NCI-H69 (cell line): ENCODE measurements at regions not wholly inside any gene's neighbourhood (a gene's known extent, or its start where the extent isn't known, plus 50 kb on each side); places are given as distances from the start of the nearest gene placed in this dataset.
"Not testable (repeated sequence)": the region's sequence is repeated elsewhere in the genome, so short reads cannot be mapped to it uniquely, and the experiment has no call there.

Experiments
- DNase-seq: peaks from one replicate; lab custom pipeline; 2025; lab: John Stamatoyannopoulos, UW

DNA sequence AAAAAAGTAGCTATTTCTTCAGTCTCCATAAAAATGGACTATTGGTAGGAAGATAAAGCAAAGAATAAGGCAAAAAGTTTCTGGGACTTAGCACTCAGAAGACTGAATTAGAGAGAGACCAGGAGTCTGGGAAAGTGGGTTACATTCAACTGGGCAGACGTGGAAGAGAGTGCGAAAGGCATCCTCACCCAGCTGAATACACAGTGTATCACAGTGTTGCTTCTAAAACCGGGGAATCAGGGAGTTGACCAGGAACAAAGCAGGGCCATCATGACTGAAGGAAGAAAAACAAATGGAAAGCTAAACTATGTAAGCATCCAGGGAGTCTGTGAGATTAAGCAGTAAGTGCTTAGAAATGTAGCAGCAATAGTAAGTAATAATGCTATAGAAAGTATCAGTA is 452.9 kb upstream of the MAN1A1 start:
- DNase-seq = no peak

DNA sequence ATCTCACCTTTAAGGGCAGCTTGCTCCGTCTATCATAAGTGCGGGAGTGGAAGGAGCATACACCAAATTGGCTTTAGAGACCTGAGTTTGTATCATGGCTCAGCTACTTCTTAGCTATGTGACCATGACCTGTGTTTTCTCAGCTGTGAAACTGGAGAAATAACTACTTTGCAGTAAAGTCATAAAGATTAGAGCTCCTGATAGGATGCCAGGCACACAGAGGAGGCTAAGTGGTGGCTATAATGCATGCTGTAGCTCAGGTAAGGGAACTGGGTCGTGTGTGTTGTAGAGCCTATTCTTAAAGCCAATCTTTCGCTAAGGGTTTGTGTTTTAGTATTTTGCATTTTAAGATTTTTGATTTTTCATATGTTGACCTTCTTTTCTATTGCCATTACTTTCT is 451.5 kb upstream of the MAN1A1 start:
- DNase-seq = no peak

DNA sequence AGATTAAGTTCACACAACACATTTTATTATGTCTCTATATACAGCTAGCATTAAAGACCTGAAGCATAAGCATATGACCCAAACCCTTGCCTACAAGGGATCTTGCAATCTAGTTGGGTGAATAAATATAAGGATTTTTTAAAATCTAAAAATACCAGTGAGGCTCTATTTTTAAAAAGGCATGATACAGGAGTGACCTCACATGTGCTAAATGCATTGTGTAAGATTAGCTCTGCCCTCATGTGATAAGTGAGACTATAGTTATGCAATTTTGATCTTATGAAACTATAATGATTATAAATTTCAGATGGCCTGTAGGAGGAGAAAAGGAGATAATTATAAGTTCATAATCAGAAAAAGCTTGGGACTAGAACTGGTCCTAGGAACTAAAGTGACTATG is 451.0 kb upstream of the MAN1A1 start:
- no peak for DNase-seq

DNA sequence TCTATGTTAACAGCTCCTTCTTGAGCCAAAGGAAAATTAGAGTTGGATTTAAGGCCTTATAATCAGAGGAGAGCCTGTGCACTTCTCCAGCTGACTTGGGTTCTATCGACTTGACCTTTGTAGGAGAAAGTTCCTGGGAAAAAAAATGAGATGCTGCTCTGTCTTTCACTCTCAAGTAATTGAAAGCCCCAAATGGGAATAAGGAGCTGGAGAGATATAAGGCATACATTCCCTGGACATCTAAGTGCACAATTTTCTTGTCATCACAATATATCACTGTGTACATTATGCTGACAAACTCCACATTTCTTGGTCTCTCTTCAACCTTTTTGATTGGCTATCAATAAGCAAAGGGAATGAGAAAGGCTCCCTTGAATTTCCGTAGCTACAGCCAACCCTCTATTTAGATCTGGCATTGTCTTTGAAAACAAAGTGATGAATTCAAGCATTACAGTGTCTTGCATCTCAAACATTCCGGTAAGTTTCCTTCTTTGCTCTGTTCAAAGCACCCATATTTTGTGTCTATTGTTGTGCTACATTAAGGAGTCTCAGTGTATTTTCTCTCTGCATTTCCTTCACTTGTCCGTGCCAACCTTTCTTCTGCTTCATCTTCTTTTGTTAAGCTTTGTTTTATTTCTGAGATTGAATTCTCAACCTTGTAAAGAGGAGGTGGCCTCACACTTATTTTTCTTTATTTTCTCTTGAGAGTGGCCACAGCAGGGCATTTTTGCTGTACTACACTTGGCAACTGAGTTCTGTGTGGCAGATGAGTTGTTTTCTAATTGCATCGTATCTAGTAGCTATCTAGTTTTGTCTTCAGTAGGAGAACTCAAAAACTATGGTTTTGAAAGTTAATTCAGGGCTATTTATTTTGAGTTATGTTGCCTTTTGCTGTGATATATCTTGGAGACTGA is 450.3 kb upstream of the MAN1A1 start:
- peak; percentile 11 for DNase-seq

DNA sequence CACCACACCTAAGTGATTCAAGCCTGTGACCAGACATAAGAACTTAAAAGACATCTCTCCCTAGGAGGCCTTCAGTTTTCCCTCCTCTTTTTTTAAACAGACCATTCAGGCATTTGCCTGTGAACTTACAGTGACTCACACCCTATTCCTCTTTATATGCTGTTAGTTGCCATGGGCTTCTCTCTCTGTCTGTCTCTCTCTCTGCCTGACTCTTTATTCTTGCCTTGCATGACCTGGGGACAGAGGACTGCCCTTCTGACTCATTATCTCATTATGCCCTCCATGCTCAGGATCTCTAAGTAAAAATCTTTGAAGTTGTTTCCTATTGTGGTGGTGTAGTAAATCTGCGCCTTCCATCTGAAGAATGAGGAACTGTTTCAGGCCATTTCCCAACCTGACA is 442.2 kb upstream of the MAN1A1 start:
- DNase-seq = no peak

DNA sequence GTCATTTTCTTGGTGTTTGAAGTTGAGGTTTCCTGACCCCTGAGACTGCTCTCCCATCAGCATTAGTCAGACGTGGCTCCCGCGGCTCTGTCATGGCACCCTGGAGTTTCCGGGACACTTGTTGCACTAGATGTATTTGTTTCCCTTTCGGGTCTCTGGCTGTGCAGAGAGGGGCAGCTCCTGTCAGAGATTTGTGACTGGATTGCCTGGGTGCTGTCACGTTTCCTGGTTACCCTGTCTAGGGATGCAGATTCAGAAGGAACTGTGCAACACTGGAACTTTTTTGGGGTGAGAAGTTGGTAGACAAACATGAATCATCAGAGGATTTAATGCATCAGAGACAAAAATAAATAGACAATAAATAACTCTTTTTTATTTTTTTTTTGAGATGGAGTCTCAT is 431.8 kb upstream of the MAN1A1 start:
- DNase-seq = peak; percentile 32

DNA sequence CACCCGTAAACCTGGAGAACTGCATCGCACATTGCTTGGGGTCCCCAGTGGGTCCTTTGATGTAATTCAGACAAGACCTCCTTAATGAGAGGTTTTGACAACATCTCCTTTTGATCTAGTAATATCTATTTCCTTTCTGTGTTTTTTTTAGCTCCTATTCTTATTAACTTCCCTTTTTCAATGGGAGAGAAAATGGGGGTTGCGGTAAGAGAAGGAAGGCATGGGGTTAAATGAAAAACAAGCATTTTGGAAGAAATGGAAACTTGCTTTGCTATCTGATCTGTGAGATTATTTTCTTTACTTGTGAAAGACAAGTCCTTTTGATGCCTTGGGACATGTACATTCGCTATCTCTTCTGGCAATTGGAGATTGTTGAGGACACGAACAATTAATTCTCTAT is 418.6 kb upstream of the MAN1A1 start:
- DNase-seq = no peak

DNA sequence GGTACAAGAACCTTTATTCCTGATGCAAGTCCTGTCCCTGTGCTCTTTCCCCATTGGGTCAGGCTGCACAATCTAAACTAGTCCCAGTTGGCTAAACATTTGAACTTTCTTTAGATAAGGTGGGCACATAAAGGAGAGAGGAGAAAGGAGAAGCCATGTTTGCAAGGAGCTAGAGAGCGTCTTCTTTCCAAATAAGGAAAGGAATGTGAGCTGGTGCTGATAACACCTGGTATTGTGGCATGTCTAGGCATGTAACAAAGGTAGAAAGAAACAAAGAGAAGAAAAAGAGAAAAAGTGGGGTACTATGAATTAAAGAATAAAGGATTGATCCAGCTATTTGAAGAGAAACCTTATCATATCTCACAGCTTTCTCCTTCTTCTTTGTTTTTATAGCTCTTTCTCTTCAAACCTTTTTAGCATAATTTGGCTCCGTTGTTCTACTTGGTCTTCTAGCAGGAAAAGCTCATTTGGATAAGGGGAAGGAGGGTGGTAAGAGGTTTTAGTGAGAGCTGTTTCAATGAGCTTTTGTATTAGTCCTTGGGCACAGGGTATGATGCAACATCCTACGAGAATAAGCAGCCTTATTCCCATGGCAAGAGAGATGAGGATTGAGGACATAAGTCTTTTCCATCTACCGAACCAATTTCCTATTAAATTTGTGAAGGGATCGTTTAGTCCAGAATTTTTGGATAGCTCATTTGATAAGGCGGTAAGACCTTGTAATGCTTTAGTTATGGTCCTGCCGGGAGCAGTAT is 415.5 kb upstream of the MAN1A1 start:
- DNase-seq = no peak

DNA sequence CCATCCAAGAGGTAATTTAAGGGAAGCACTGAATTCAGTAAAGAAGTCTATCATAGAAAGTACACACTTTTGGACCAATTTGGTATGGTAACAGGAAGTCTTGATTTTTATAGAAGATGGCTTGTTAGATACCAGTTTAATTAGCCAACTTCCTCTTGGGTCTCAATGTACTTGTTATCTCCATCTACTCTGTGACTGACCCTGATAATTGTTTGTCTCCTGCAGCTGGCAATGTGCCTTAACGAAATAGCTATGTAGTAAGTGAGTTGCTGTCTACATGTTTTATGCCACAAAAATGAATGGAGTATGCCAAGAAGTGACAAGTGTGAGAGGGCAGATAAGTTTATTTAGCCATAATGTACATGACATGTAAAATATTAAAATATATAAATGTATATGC is 410.5 kb upstream of the MAN1A1 start:
- no peak for DNase-seq

DNA sequence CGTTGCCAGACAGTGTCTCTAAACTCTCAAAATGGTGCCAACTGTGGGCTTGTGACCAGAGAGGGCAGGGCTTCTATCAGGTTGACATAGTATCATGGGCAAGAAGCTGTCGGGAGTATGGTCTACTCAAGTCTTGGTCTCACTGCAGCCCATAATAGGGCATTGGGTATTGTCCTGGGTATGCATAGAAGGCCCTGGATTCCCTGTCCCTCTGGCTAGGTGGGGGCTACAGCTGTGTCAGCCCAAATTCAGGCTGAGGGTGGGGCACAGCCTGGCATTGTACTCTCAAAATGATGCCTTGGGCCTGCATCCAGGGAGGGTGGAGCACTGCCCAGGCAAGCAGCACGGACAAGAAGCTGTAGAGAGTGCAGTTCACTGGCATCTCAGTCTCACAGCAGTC is 408.8 kb upstream of the MAN1A1 start:
- no peak for DNase-seq

DNA sequence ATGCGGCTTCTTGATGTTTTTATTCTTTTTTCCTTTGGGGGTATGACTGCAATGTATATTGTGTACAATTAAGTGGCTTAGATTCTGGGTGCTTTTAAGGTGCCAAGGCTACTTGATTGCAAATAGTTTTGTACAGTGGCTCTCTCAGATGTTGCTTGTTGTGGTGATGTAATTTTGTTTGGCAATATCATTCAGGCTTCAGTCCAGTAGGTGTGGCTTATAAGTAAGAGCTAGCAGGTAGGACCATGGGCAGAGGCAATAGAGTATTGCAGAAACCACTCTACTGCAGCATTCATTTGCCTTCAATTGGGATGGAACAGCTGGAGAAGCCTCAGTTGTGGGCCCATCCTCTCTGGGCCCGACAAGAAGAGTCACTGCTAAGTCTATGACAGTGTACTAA is 407.9 kb upstream of the MAN1A1 start:
- DNase-seq = no peak

DNA sequence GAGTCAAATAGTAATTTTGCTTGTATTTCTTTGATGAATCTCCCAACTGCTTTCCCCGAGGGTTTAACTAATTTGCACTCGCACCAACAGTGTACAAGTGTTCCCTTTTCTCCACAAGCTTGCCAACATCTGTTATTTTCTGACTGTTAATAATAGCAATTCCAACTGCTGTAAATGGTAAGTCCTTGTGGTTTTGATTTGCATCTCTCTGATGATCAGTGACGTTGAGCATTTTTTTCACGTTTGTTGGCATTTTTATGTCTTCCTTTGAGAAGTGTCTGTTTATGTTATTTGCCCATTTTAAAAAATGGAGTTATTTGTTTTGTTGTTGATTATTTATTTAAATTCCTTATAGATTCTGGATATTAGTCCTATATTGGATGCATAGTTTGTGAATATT is 399.8 kb upstream of the MAN1A1 start:
- no peak for DNase-seq

DNA sequence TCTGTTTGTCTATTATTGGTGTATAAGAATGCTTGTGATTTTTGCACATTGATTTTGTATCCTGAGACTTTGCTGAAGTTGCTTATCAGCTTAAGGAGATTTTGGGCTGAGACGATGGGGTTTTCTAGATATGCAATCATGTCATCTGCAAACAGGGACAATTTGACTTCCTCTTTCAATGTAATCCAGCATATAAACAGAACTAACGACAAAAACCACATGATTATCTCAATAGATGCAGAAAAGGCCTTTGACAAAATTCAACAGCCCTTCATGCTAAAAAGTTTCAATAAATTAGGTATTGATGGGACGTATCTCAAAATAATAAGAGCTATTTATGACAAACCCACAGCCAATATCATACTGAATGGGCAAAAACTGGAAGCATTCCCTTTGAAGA is 399.0 kb upstream of the MAN1A1 start:
- not testable (repeated sequence) for DNase-seq

DNA sequence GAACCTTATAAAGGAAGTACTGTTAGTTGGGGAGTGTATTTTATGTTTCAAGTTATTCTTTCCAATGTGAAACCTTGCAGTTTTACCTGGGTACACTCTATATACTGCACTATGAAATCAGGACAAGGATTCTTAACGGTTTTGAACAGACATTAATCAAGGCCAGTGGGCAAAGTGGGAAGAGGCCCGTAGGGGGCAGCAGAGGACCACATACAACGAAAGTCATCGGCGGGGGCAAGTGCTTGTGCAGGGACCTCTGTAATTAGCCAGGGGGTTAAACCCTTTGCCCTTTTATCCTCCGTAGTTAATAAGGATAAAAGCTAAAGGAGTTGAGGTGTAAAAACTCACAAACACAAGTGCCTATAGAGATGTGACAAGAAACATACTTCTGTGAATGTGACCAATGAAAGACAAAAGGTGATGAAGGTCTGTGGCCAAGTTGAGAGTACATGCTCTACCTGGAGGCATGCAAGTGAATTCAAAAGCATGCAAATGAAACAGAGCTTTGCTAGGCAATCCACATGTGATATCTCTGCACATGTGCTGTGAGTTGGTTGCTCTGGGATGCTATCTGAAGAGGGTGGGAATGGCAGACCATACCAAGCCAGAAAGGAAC is 392.7 kb upstream of the MAN1A1 start:
- peak; percentile 84 for DNase-seq

DNA sequence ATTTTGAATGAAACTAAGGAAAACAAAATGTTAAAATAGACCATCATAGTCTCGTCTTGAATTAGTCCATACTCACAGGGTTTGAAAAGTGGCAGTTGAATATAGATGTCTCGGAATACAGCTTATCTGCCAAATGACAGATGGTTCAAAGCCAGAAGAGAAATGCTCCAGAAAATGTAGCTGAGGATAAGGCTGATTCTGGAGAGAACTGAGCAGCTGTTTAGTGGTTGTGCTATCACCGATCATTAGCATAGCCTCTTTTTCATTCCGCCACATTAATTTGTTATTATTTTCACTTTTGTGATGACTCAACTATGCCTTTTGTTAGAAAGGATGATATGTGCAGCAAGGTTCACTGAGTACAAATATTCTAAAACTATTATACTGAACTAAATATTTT is 390.2 kb upstream of the MAN1A1 start:
- DNase-seq = no peak

DNA sequence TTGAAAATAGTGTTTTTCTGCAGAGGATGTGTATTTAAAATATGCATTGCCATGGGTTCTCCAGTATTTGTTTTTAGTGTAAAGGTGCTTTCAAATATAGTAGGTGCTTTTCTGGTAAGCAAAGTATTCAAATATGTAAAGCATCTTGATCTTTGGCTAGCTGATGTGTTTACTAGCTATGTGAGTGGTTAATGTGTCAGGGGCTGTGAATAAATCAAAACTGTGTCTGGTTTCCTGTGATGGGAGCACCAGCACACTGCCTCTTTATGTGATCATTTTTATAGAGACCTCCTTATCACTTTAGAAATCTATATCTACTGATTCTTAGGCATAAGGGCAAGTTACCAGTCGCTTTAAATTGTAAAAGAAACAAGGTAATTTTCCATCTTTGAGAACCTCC is 388.9 kb upstream of the MAN1A1 start:
- peak; percentile 57 for DNase-seq

DNA sequence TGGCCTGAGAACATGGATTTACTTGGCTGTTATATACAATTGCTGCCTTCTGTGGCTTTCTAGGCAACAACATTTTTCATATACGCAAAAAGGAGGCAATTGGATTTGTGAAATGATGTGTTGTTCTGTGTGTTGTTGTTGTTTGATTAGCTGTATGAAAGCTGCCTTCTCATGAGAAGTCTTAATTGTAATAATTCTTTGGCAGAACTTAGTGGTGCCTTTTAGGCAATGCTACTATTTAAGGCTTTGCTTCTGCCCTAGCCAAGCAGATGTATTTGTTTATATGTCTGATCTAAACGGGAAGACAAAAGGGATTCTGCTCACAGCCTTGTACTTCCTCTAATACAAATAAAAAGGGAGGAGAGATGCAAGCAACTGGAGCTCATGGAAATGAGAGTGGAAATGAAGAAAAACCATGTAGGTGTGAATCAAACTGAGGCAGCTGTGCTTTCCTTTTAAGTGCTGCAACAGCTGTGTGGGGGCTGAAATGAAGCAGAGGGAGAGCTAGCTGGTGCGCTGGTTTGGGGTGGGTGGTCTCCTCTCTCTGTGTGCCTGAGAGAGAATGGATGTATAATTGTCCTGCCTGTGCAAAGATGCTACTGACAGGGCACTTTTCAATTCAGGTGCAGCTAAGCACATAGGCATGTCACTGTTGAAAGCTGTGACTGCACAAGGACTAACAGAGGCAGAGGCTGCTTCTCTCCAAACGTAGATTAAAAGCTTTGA is 386.9 kb upstream of the MAN1A1 start:
- DNase-seq = peak; percentile 57

DNA sequence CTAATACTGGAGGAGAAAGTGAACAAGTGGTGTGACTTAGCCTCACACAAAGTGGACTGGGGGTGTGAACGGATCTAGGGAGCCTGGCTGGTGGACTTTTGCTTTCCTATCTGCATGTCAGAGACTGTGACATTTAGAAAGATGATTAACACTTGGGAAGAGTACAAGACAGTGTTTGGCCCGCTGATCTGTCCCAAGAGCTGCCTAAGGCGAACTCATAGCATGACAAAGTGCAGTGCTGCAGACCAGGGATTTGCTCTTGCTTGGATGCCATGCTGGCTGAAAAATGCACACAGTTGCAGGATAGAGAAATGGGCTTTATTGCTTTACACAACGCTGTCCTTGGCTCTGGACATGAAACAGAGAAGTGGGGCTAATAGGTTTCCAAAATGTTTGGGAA is 386.0 kb upstream of the MAN1A1 start:
- DNase-seq = no peak

DNA sequence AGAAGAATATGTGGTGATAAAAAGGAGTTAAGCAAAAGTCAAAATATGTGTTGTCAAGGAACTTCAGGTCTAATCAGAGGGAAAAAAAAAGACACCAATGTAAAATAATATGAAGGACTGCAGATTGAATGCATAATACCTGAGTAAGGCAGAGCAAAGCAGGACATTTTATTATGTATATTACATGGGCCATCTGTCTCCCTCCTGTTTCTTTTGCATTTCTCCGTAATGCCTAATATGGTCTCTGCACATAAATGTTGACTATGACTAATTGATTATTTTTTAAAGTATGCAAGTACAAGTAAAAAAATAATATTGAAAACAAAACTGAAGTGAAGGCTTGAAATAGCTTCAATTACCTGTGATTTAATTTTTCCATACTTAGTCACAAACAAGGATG is 384.7 kb upstream of the MAN1A1 start:
- no peak for DNase-seq

DNA sequence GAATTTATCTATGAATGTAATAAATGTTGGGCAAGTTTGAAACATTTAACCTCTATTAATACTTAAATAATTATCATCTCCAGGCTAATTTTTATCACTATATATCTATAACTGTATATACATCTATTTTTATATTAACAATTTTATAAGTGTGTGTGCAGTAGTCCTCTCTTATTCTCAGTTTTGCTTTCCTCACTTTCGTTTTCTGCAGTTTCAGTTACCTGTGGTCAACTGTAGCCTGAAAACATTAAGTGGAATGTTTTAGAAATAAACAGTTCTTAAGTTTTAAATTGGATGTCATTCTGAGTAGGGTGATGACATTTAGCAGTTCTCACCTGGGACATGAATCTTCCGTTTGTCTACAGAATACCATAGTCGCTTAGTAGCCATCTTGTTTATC is 379.4 kb upstream of the MAN1A1 start:
- DNase-seq = no peak

DNA sequence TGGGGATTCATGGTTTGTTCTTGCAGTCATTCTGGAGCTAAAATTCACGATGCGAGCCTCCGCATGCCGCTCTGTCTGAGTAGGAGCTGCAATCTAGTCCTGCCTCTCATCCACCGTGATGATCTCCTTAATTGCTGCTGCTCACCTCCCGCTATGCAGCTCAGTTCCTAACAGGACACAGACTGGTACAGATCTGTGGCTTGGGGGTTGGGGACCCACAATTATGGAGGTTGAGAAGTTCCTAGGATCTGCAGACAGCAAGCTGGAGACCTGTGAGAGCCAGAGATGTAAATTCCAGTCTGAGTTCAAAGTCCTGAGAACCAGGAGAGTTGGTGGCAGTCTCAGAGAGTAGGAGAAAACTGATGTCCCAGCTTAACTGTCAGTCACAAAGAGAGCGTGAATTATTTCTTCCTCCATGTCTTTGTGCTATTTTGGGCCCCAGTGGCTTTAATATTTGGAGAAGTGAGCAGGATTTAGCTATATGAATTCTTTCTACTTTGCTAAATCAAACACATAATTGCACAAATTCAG is 378.7 kb upstream of the MAN1A1 start:
- DNase-seq = peak; percentile 45
